Ascending aorta (tissue), 2 donors: ENCODE measurements at regions not wholly inside any gene's neighbourhood (a gene's known extent, or its start where the extent isn't known, plus 50 kb on each side); places are given as distances from the start of the nearest gene placed in this dataset.

Source experiments
- DNase-seq, 2 donors: peaks; one replicate each; pipeline ENCODE4 v3.0.0-alpha.2; 2019; ENCODE audit warnings: low spot score in 2 of 2
- H3K27ac ChIP-seq, 2 donors: fragments of 200-600 bp; sonication (generic); one replicate each; pipeline ENCODE4 v1.5.1; 2016 to 2017; ENCODE audit warnings: mild to moderate bottlenecking in 1 of 2
- H3K27me3 ChIP-seq: fragments of 200-600 bp; sonication (generic); one replicate; pipeline ENCODE4 v1.5.1; 2017
- H3K36me3 ChIP-seq, 2 donors: fragments of 200-600 bp; sonication (generic); one replicate each; pipeline ENCODE4 v1.5.1; 2016
- H3K4me1 ChIP-seq, 2 donors: fragments of 200-600 bp; sonication (generic); one replicate each; pipeline ENCODE4 v1.5.1; 2016 to 2017; ENCODE audit warnings: mild to moderate bottlenecking in 1 of 2
- H3K4me3 ChIP-seq, 2 donors: fragments of 200-600 bp; sonication (generic); one replicate each; pipeline ENCODE4 v1.5.1; 2016 to 2017; ENCODE audit warnings: mild to moderate bottlenecking in 1 of 2
- H3K9me3 ChIP-seq, 2 donors: fragments of 200-600 bp; sonication (generic); one replicate each; pipeline ENCODE4 v1.5.1; 2016
- intact Hi-C: fragments of 100-400 bp; cut with DNase I; formaldehyde crosslinking; loops from one replicate; pipeline ENCODE4 v1.15.1; 2023
- TF ChIP-seq, protein P1 (sequence below), 3 experiments: fragments of 200-600 bp in 2 of 3; fragments of 450-650 bp in 1 of 3; sonication (generic) in 2 of 3; IDR thresholded peaks; one replicate each; pipeline ENCODE4 v1.5.1; 2016 to 2019; ENCODE audit warnings: antibody characterized with exemption in 3 of 3, mild to moderate bottlenecking in 1 of 3, moderate library complexity in 1 of 3

DNA sequence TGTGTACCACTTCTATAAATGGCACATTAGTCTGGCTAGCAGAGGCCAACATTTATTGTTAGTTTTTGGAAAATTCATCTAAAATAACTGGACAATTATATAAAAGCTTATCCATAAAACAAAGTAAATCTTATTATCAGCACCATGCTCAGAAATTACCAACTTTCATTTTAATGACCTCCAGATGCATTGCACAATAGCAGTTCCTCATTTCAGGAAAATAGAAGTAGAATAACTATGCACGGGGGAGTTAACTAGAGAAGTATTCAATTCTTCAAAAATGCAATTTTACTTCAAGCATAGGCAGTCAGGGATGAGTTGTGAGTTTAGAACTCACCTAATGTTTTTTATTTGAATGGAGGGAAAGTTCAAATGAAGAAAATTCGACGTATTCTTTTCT is 1023.5 kb downstream of the PCDH17 start:
- Histone ChIP-seq H3K4me1 (no peaks in the 10 kb centered on the region), H3K9me3 (no peaks in the 10 kb centered on the region), H3K27me3 (no peaks in the 10 kb centered on the region), H3K36me3 (no peaks in the 10 kb centered on the region), H3K4me3 (no peak overlapping the region), H3K27ac (no peak overlapping the region)
- no peak for DNase-seq
- TF ChIP-seq, protein P1, sequence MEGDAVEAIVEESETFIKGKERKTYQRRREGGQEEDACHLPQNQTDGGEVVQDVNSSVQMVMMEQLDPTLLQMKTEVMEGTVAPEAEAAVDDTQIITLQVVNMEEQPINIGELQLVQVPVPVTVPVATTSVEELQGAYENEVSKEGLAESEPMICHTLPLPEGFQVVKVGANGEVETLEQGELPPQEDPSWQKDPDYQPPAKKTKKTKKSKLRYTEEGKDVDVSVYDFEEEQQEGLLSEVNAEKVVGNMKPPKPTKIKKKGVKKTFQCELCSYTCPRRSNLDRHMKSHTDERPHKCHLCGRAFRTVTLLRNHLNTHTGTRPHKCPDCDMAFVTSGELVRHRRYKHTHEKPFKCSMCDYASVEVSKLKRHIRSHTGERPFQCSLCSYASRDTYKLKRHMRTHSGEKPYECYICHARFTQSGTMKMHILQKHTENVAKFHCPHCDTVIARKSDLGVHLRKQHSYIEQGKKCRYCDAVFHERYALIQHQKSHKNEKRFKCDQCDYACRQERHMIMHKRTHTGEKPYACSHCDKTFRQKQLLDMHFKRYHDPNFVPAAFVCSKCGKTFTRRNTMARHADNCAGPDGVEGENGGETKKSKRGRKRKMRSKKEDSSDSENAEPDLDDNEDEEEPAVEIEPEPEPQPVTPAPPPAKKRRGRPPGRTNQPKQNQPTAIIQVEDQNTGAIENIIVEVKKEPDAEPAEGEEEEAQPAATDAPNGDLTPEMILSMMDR (IDR thresholded peaks at IDR 0.05): no peak
- intact Hi-C loops: no loop called here

DNA sequence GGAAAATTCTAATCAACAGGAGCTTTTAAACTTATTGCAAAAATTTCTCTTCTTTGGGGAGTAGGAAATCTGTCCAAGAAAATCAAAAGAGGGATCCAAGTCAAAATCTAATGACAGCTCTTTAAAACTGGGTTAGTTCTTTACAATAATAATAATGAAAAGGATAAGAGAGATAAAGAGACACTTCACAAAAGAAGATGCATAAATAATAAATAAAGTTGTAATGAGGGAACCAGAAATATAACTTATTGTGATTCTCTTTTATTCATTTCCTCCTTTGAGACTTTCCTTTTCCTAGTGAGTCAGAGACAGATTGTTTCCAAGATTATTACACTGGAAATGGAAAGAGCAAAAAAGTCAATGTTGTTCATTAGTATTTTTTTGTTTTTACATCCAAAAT is 1029.3 kb downstream of the PCDH17 start:
- no peak for DNase-seq
- H3K36me3 ChIP-seq: no peaks in the 10 kb centered on the region
- no peak overlapping the region for H3K27ac ChIP-seq
- H3K4me1 ChIP-seq: no peaks in the 10 kb centered on the region
- H3K9me3 ChIP-seq: no peaks in the 10 kb centered on the region
- no peak overlapping the region for H3K4me3 ChIP-seq
- H3K27me3 ChIP-seq: no peaks in the 10 kb centered on the region
- intact Hi-C loops: no loop called here
- TF ChIP-seq, protein P1 (IDR thresholded peaks at IDR 0.05): no peak

DNA sequence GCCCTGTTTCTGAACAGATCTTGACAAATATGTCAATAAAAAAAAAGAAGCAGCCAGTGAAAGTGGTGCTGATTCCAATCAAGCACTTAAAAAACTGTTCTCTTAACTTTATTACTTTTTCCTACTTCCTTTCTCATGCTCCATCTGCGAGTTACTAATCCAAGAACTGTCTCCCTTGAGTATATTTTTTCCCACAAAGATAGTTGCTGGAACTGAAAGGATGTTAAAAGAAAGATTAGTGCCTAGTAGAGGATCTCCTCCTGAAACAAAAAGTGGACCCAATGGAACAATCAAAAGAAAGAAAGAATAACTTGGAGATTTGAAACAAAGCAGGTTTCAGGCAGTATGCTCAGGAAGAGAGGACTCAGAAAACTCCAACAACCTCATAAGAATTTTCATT is 1034.8 kb downstream of the PCDH17 start:
- no peaks in the 10 kb centered on the region for H3K9me3 ChIP-seq
- no peak overlapping the region for H3K27ac ChIP-seq
- H3K27me3 ChIP-seq: no peaks in the 10 kb centered on the region
- H3K4me3 ChIP-seq: no peak overlapping the region
- TF ChIP-seq, protein P1 (IDR thresholded peaks at IDR 0.05): no peak
- H3K4me1 ChIP-seq: no peaks in the 10 kb centered on the region
- intact Hi-C loops: no loop called here
- no peak for DNase-seq
- H3K36me3 ChIP-seq: no peaks in the 10 kb centered on the region

GRCh38 chr13:58667096-58667495 is 1035.6 kb downstream of the PCDH17 start:
- no peak for DNase-seq
- intact Hi-C loops: no loop called here
- no peaks in the 10 kb centered on the region for H3K4me1 ChIP-seq

DNA sequence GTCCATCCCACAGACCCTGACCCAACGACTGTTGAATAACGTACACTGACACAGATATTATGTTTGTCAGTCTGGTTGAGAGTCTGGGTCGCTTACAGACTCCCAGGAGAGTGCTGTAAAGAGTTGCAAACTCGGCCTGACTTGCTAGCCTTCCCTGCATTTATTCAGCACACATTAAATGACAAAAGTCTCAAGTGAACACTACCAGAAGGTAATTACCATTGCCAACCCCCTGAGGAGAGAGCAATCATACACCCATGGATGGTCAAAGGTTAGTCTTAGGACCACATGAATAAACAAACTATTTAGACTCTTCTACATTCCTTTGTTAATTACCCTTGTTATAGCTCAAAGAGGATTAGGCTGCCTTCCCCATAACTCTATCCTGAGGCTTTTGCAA is 1048.6 kb downstream of the PCDH17 start:
- H3K4me3 ChIP-seq: no peak overlapping the region
- intact Hi-C loops: no loop called here
- H3K27me3 ChIP-seq: no peaks in the 10 kb centered on the region
- no peaks in the 10 kb centered on the region for H3K9me3 ChIP-seq
- DNase-seq: no peak
- H3K27ac ChIP-seq: no peak overlapping the region
- H3K4me1 ChIP-seq: no peaks in the 10 kb centered on the region
- H3K36me3 ChIP-seq: no peaks in the 10 kb centered on the region
- TF ChIP-seq, protein P1 (IDR thresholded peaks at IDR 0.05): no peak

More at GRCh38 chr13:58667096-58667495, 1035.6 kb downstream of the PCDH17 start:
- no peaks in the 10 kb centered on the region for H3K9me3 ChIP-seq
- no peak overlapping the region for H3K4me3 ChIP-seq
- TF ChIP-seq, protein P1 (IDR thresholded peaks at IDR 0.05): no peak
- H3K27me3 ChIP-seq: no peaks in the 10 kb centered on the region
- no peak overlapping the region for H3K27ac ChIP-seq
- H3K36me3 ChIP-seq: no peaks in the 10 kb centered on the region

- TF ChIP-seq, protein P1 (IDR thresholded peaks at IDR 0.05): no peak
- Histone ChIP-seq H3K4me1 (no peaks in the 10 kb centered on the region), H3K27ac (no peak overlapping the region), H3K4me3 (no peak overlapping the region), H3K9me3 (no peaks in the 10 kb centered on the region), H3K27me3 (no peaks in the 10 kb centered on the region), H3K36me3 (no peaks in the 10 kb centered on the region)
- intact Hi-C loops: no loop called here
- no peak for DNase-seq
Observed at GRCh38 chr13:58682616-58683015, 1051.1 kb downstream of the PCDH17 start.
